GM10266 (cell line): ENCODE measurements at regions not wholly inside any gene's neighbourhood (a gene's known extent, or its start where the extent isn't known, plus 50 kb on each side); places are given as distances from the start of the nearest gene placed in this dataset.

Experiments
- DNase-seq: peaks from one replicate; pipeline ENCODE4 v3.0.0; 2012; ENCODE audit errors: extremely low spot score
- CTCF ChIP-seq: IDR thresholded peaks from 2 replicates; pipeline ENCODE4 v1.5.1; 2012; ENCODE audit warnings: mild to moderate bottlenecking, low read depth; ENCODE audit not compliant: control insufficient read depth, insufficient read depth; ENCODE audit errors: missing control alignments

- DNase-seq: no peak
- no peak for TF ChIP-seq CTCF
Measured at GRCh38 chr2:5479265-5479928, 212.8 kb upstream of the SOX11 start.

GRCh38 chr2:5482929-5483331 lies 209.3 kb upstream of the SOX11 start:
- no peak for TF ChIP-seq CTCF
- no peak for DNase-seq

GRCh38 chr2:5484868-5485267 lies 207.3 kb upstream of the SOX11 start:
- DNase-seq: no peak
- no peak for TF ChIP-seq CTCF

GRCh38 chr2:5491523-5491922 lies 200.7 kb upstream of the SOX11 start:
- no peak for TF ChIP-seq CTCF
- DNase-seq: no peak

- no peak for DNase-seq
- TF ChIP-seq CTCF: no peak
Measured at GRCh38 chr2:5493256-5493655, 198.9 kb upstream of the SOX11 start.

GRCh38 chr2:5494212-5494611 lies 198.0 kb upstream of the SOX11 start:
- DNase-seq: no peak
- no peak for TF ChIP-seq CTCF

- TF ChIP-seq CTCF: no peak
- DNase-seq: no peak
Measured at GRCh38 chr2:5495586-5495985, 196.6 kb upstream of the SOX11 start.
